ENCODE measurements at regions not wholly inside any gene's neighbourhood (a gene's known extent, or its start where the extent isn't known, plus 50 kb on each side); places are given as distances from the start of the nearest gene placed in this dataset.

DNA sequence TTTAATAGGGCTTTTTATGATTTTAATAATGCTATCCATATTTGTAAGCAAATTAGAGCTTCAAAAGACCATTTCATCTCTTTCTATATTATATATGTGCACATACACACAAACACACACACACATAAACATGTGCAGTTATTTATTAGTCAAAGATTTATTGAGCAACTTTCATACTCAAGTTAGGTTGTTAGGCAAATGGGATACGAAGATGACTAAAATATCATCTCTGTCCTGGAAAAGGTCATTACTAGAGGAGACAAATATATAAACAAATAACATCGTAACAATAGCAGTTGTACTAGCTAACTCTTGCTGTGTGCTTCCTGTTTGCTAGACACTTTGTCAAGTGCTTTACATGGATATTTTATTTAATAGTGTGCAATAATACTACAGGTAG, 307.9 kb downstream of the SNX13 start:
- Histone ChIP-seq H4K20me1 (ENCODE audit: control insufficient read depth, insufficient read depth, low read depth, low read length) (no peaks in the 10 kb centered on the region), H3K79me2 (ENCODE audit: control insufficient read depth, low read length) (no peaks in the 10 kb centered on the region), H3K27ac (ENCODE audit: low read depth, low read length) (no peak overlapping the region), H3K4me3 (ENCODE audit: low read length) (no peak overlapping the region), H3K9me2 (replicated peaks; ENCODE audit: control insufficient read depth, low read length) (no peaks in the 10 kb centered on the region), H3K9me3 (ENCODE audit: control insufficient read depth, insufficient read depth, low read length) (no peaks in the 10 kb centered on the region), H3K4me1 (ENCODE audit: control insufficient read depth, low read length) (no peaks in the 10 kb centered on the region), H3F3A (ENCODE audit: control insufficient read depth, insufficient read depth) (no peaks in the 10 kb centered on the region), H3K27me3 (ENCODE audit: control insufficient read depth, low read length) (no peaks in the 10 kb centered on the region), H3K4me2 (ENCODE audit: low read length) (no peak overlapping the region), H3K36me3 (ENCODE audit: control insufficient read depth, low read length) (no peaks in the 10 kb centered on the region)
- TF ChIP-seq CTCF (IDR thresholded peaks at IDR 0.05; ENCODE audit: low read depth, low read length, poor library complexity, severe bottlenecking) (no peak), EZH2phosphoT487 (IDR thresholded peaks at IDR 0.05; ENCODE audit: borderline replicate concordance, low read length) (no peak)

- H3K27me3 ChIP-seq (ENCODE audit: control insufficient read depth, low read length): no peaks in the 10 kb centered on the region
- H3K4me1 ChIP-seq (ENCODE audit: control insufficient read depth, low read length): no peaks in the 10 kb centered on the region
Observed at GRCh38 chr7:17633067-17633466, 307.2 kb downstream of the SNX13 start.

DNA sequence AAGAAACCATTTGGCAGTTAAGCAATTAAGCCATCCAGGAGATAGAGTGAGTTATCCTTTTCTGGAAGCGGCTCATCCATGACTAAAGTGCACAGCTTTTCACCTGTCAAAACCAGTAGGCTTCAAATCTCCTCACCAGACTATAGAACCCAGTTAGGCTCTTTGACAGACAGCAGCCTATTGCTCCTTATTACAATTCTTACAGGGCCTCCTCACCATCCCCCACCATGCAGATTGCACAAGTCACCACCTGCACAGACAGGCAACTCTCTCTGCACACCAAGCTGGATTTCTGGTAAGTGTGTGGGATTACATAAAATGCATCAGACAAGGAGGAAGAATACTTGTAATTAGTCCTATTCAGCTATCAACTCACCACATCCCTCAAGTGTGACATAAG, 301.6 kb downstream of the SNX13 start:
- TF ChIP-seq CTCF (IDR thresholded peaks at IDR 0.05; ENCODE audit: low read depth, low read length, poor library complexity, severe bottlenecking) (no peak), EZH2phosphoT487 (IDR thresholded peaks at IDR 0.05; ENCODE audit: borderline replicate concordance, low read length) (no peak)
- Histone ChIP-seq H3K27me3 (ENCODE audit: control insufficient read depth, low read length) (no peaks in the 10 kb centered on the region), H3K4me2 (ENCODE audit: low read length) (no peak overlapping the region)

More at GRCh38 chr7:17633067-17633466, 307.2 kb downstream of the SNX13 start:
- Histone ChIP-seq H3K79me2 (ENCODE audit: control insufficient read depth, low read length) (no peaks in the 10 kb centered on the region), H3K9me2 (replicated peaks; ENCODE audit: control insufficient read depth, low read length) (no peaks in the 10 kb centered on the region), H3F3A (ENCODE audit: control insufficient read depth, insufficient read depth) (no peaks in the 10 kb centered on the region), H3K36me3 (ENCODE audit: control insufficient read depth, low read length) (no peaks in the 10 kb centered on the region), H4K20me1 (ENCODE audit: control insufficient read depth, insufficient read depth, low read depth, low read length) (no peaks in the 10 kb centered on the region), H3K9me3 (ENCODE audit: control insufficient read depth, insufficient read depth, low read length) (no peaks in the 10 kb centered on the region), H3K4me3 (ENCODE audit: low read length) (no peak overlapping the region), H3K4me2 (ENCODE audit: low read length) (no peak overlapping the region), H3K27ac (ENCODE audit: low read depth, low read length) (no peak overlapping the region)
- no peak for TF ChIP-seq CTCF (IDR thresholded peaks at IDR 0.05; ENCODE audit: low read depth, low read length, poor library complexity, severe bottlenecking)
- no peak for TF ChIP-seq EZH2phosphoT487 (IDR thresholded peaks at IDR 0.05; ENCODE audit: borderline replicate concordance, low read length)

More for the DNA sequence above, 301.6 kb downstream of the SNX13 start:
- no peaks in the 10 kb centered on the region for H3F3A ChIP-seq (ENCODE audit: control insufficient read depth, insufficient read depth)
- no peaks in the 10 kb centered on the region for H3K36me3 ChIP-seq (ENCODE audit: control insufficient read depth, low read length)
- no peaks in the 10 kb centered on the region for H4K20me1 ChIP-seq (ENCODE audit: control insufficient read depth, insufficient read depth, low read depth, low read length)
- H3K9me3 ChIP-seq (ENCODE audit: control insufficient read depth, insufficient read depth, low read length): no peaks in the 10 kb centered on the region
- no peak overlapping the region for H3K27ac ChIP-seq (ENCODE audit: low read depth, low read length)
- no peaks in the 10 kb centered on the region for H3K9me2 ChIP-seq (replicated peaks; ENCODE audit: control insufficient read depth, low read length)
- H3K79me2 ChIP-seq (ENCODE audit: control insufficient read depth, low read length): no peaks in the 10 kb centered on the region
- no peak overlapping the region for H3K4me3 ChIP-seq (ENCODE audit: low read length)
- H3K4me1 ChIP-seq (ENCODE audit: control insufficient read depth, low read length): no peaks in the 10 kb centered on the region

Measured in DOHH2 (cell line).